ENCODE measurements at regions not wholly inside any gene's neighbourhood (a gene's known extent, or its start where the extent isn't known, plus 50 kb on each side); places are given as distances from the start of the nearest gene placed in this dataset.
"Not testable (repeated sequence)": the region's sequence is repeated elsewhere in the genome, so short reads cannot be mapped to it uniquely, and the experiment has no call there.

DNA sequence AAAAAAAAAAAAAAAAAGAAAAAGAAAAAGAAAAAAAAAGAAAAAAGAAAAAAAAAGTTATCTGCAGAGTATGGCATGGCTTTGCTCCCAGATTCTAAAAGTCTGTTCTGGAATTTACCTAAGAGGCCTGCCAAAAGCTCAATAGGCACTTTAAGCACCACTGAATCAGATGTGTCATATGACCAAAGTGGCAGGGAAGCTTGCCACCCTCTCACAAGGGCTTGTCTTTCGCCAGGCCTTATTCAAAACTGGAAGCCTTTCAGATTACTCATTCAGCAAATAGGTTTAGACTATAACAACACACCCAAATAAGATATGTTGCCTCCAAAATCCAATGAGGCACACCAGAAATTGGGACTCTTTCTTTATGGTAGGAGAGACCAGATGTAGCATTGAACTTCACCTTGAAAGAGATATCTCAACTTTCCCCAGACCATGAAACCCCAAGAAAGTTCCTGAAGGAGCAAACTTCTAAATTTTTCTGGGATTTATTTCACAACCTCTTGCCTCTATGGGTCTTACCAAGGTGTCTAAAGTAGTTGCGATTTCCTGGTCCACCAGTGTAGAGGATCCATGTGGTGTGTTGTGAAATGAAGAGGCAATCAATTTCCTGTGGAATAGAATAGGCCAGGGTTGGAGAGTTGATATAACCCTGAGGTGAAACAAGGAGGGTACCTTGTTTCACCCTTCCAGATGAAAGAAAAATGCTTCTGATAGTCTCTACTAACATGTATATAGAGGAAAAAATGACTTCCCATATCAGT is 218.8 kb downstream of the DAD1 start:
- no peak for DNase-seq (ENCODE audit: extremely low read depth, low read depth, low spot score)

GRCh38 chr14:22358726-22359125 is 230.3 kb downstream of the DAD1 start:
- DNase-seq (ENCODE audit: extremely low read depth, low read depth, low spot score), result no peak

- not testable (repeated sequence) for DNase-seq (ENCODE audit: extremely low read depth, low read depth, low spot score)
These were observed 239.7 kb downstream of the DAD1 start for GRCh38 chr14:22349281-22349680.

GRCh38 chr14:22344673-22345072 is 244.4 kb downstream of the DAD1 start:
- DNase-seq (ENCODE audit: extremely low read depth, low read depth, low spot score), result no peak

- DNase-seq (ENCODE audit: extremely low read depth, low read depth, low spot score), result not testable (repeated sequence)
These were observed 244.8 kb downstream of the DAD1 start for GRCh38 chr14:22344209-22344608.

- no peak for DNase-seq (ENCODE audit: extremely low read depth, low read depth, low spot score)
These were observed 248.0 kb downstream of the DAD1 start for GRCh38 chr14:22341049-22341448.

DNA sequence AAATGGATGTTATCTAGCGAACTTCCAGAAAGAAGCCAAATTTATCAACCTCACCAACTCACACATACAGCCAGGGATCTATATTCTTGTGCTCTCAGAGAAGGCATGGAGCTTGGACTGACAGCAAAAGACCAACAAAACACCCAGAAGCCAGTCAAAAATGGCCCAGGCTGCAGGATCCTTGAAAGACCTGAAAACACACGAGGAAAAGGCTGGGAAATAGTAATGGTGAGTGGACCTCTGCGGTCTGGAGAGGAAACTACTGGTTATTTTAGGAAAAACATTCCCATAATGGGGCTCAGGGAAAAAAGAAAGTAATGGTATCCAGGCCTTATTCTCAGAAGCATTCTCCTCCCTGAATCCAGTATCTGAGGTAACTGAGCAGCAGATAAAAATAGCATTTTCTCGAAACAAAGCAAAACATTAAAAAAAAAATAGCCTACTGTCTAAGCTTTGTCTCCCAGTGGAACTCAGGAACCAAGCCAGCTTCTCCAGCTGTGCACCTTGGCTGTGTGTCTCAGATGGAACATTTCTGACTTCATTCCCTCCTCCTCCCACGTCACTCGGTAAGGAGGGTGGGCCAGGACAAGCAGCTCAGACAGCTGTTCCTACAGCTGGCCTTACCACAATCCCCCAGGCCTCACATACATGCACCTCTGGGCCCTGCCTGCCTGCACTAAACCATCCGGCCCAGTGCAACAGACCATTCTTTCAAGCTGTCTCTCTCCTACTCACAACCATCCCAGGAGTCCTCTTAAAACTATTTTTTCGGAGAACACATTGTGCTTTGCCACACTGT is 249.9 kb downstream of the DAD1 start:
- DNase-seq (ENCODE audit: extremely low read depth, low read depth, low spot score), result no peak

DNA sequence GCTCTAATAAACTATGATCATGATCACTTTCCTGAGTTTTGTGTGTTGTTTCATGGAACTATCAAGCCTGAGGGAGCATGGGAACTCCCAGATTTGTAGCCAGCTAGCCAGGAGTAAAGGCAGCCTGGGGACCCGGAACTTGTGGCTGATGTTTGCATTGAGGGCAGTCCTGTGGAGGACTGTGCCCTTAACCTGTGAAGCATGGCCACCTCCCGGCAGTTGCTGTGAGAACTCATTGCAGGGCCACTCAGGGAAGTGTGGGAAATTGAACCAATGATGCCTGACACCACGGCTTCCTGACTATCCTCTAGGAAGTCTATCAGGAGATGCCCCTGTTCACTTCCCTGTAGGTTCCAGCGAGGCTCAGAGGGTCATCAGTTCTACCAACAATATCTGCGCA is 250.6 kb downstream of the DAD1 start:
- no peak for DNase-seq (ENCODE audit: extremely low read depth, low read depth, low spot score)

DNA sequence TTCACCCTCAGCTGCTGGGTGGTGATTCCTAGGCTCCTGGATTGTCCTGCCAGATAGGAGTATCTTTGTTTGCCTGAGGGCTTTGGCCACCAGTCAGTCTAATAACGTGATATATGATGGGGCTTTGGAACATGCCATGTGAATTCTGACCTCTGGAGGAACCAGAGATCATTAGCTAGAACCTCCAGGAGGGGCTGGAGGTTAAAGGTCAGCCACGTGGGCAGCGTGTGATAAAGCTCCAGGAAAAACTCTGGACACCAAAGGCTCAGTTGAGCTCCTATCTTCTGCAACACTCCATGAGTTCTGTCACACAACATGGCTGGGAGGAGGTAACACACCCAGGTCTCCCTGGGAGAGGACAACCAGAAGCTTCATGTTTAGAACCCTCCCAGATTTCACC is 251.1 kb downstream of the DAD1 start:
- no peak for DNase-seq (ENCODE audit: extremely low read depth, low read depth, low spot score)

- no peak for DNase-seq (ENCODE audit: extremely low read depth, low read depth, low spot score)
These were observed 251.5 kb downstream of the DAD1 start for GRCh38 chr14:22337521-22337920.

- DNase-seq (ENCODE audit: extremely low read depth, low read depth, low spot score), result no peak
These were observed 253.0 kb downstream of the DAD1 start for GRCh38 chr14:22336031-22336430.

GRCh38 chr14:22334627-22335026 is 254.4 kb downstream of the DAD1 start:
- no peak for DNase-seq (ENCODE audit: extremely low read depth, low read depth, low spot score)

GRCh38 chr14:22334275-22334577 is 254.8 kb downstream of the DAD1 start:
- no peak for DNase-seq (ENCODE audit: extremely low read depth, low read depth, low spot score)

- DNase-seq (ENCODE audit: extremely low read depth, low read depth, low spot score), result peak; percentile 45
These were observed 255.4 kb downstream of the DAD1 start for GRCh38 chr14:22333422-22334274.

GRCh38 chr14:22332686-22333421 is 256.2 kb downstream of the DAD1 start:
- no peak for DNase-seq (ENCODE audit: extremely low read depth, low read depth, low spot score)

DNA sequence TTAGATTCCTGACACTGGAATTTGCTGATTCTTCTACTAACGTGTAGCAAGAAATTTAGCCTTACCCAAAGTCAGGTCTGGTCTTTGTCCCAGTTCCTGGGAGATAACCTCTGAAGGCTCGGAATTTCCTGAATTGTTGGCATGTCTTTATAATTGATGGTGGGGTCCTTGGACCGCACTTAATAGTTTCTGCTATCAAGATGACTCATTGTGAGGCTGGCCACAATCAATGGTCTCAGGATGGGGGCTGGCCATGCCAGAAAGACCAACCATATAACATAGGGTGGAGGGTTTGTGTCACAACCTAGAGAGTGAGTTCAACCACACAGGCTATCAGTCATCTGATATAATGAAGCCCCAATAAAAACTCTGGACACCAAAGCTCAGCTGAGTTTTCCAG is 259.7 kb downstream of the DAD1 start:
- DNase-seq (ENCODE audit: extremely low read depth, low read depth, low spot score), result no peak

- no peak for DNase-seq (ENCODE audit: extremely low read depth, low read depth, low spot score)
These were observed 263.2 kb downstream of the DAD1 start for GRCh38 chr14:22325676-22326400.

- DNase-seq (ENCODE audit: extremely low read depth, low read depth, low spot score), result no peak
These were observed 268.7 kb downstream of the DAD1 start for GRCh38 chr14:22320362-22320750.

GRCh38 chr14:22319526-22320361 is 269.3 kb downstream of the DAD1 start:
- DNase-seq (ENCODE audit: extremely low read depth, low read depth, low spot score), result peak; percentile 39
